DND-41 (cell line): ENCODE measurements at regions not wholly inside any gene's neighbourhood (a gene's known extent, or its start where the extent isn't known, plus 50 kb on each side); places are given as distances from the start of the nearest gene placed in this dataset.

Experiments used
- ATAC-seq: fragments of 200-7000 bp; cut with Tn5 transposase; 3 replicates; pipeline ENCODE4 v1.9.1; 2021; ENCODE audit warnings: low read depth; ENCODE audit not compliant: insufficient read depth
- DNase-seq: peaks from one replicate; pipeline ENCODE4 v3.0.0-alpha.2; 2020
- H2AFZ ChIP-seq: 2 replicates; pipeline ENCODE4 v1.6.0; 2012; ENCODE audit warnings: low read depth, low read length
- H3K27ac ChIP-seq: 2 replicates; pipeline ENCODE4 v1.5.1; 2012; ENCODE audit warnings: low read length, inconsistent platforms
- H3K27me3 ChIP-seq: fragments of 200-600 bp; sonication (generic); 2 replicates; pipeline ENCODE4 v1.6.0; 2012; ENCODE audit warnings: low read length, mild to moderate bottlenecking, inconsistent platforms; ENCODE audit not compliant: insufficient read depth, poor library complexity
- H3K36me3 ChIP-seq: 2 replicates; pipeline ENCODE4 v1.5.1; 2012; ENCODE audit warnings: low read length, inconsistent platforms; ENCODE audit not compliant: insufficient read depth
- H3K4me1 ChIP-seq: 2 replicates; pipeline ENCODE4 v1.5.1; 2012; ENCODE audit warnings: mild to moderate bottlenecking, low read length; ENCODE audit not compliant: insufficient read depth
- H3K4me2 ChIP-seq: 2 replicates; pipeline ENCODE4 v1.6.0; 2012; ENCODE audit warnings: mild to moderate bottlenecking, moderate library complexity, low read length, inconsistent platforms; ENCODE audit not compliant: insufficient read depth
- H3K4me3 ChIP-seq, 2 experiments: fragments of 200-600 bp in 1 of 2; shearing (Covaris generic) in 1 of 2; 2 replicates each; pipeline ENCODE4 v1.5.1; 2012 to 2016; ENCODE audit warnings: inconsistent platforms in 2 of 2, low read length in 2 of 2, mild to moderate bottlenecking in 2 of 2, low read depth in 1 of 2, moderate library complexity in 1 of 2
- H3K79me2 ChIP-seq: 2 replicates; pipeline ENCODE4 v1.6.0; 2012; ENCODE audit warnings: low read length, inconsistent platforms; ENCODE audit not compliant: insufficient read depth
- H3K9ac ChIP-seq: 2 replicates; pipeline ENCODE4 v1.6.0; 2012; ENCODE audit warnings: low read depth, mild to moderate bottlenecking, inconsistent platforms, low read length, moderate library complexity
- H3K9me3 ChIP-seq: 2 replicates; pipeline ENCODE4 v1.5.1; 2012; ENCODE audit warnings: low read length, moderate library complexity, mild to moderate bottlenecking, inconsistent platforms; ENCODE audit not compliant: insufficient read depth, severe bottlenecking
- H4K20me1 ChIP-seq: 2 replicates; pipeline ENCODE4 v1.6.0; 2012; ENCODE audit warnings: low read length; ENCODE audit not compliant: insufficient read depth
- CTCF ChIP-seq: IDR thresholded peaks from 2 replicates; pipeline ENCODE4 v1.5.1; 2012; ENCODE audit warnings: borderline replicate concordance, low read length, moderate library complexity, mild to moderate bottlenecking; ENCODE audit not compliant: poor library complexity, severe bottlenecking; ENCODE audit errors: extremely low read depth
- EZH2 ChIP-seq: IDR thresholded peaks from 3 replicates; pipeline ENCODE4 v1.6.1; 2012; ENCODE audit warnings: borderline replicate concordance, low read depth, mild to moderate bottlenecking, moderate library complexity, low read length, inconsistent platforms; ENCODE audit not compliant: severe bottlenecking

- Histone ChIP-seq H2AFZ (no peak overlapping the region), H3K27ac (no peak overlapping the region), H3K4me1 (no peaks in the 10 kb centered on the region), H3K9ac (no peak overlapping the region), H3K4me3 (no peak overlapping the region), H3K4me2 (no peak overlapping the region), H3K79me2 (no peaks in the 10 kb centered on the region), H3K9me3 (peaks cover 7% of the 10 kb centered on the region), H3K27me3 (no peaks in the 10 kb centered on the region), H3K36me3 (no peaks in the 10 kb centered on the region), H4K20me1 (no peaks in the 10 kb centered on the region)
- DNase-seq (no peak), ATAC-seq (no peak)
- TF ChIP-seq CTCF = no peak
- no peak for TF ChIP-seq EZH2
Observed at GRCh38 chr9:135221576-135221950, 134.1 kb downstream of the OLFM1 start.

DNA sequence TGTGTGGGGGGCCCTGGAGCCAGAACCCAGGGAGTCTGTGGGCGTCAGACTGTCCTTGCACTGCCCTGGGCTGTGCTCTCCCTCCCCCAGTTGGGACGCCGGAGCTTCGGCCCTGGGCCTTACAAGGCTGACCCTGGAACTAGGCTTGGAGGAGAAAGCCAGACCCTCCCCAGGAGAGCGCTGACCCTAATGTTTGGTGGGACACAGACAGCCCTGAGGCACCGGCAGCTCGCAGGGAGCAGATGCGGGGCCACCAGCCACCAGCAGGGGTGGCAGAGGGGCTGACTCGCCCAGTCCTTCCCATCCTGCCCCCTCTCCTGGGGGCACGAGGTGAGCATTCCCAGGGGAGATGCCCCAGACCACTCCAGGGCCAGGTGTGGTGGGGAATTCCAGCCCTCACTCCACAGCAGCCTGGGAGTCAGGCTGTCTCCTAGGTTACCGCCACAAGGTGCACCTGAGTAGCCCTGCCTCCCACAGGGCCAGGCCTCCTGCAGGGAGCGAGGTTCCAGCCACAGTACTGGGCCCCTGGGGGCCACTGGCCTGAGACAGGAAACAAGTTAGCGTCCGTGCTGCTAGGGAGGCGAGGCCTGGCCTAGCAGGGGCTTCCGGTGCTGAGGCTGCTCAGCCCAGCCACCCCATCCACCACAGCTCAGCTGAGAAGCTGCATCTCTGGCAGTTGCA lies 134.6 kb downstream of the OLFM1 start:
- Histone ChIP-seq H3K4me3 (no peak overlapping the region), H3K36me3 (no peaks in the 10 kb centered on the region), H2AFZ (no peak overlapping the region), H3K9me3 (peaks cover 7% of the 10 kb centered on the region), H3K27me3 (no peaks in the 10 kb centered on the region), H3K4me2 (no peak overlapping the region), H3K4me1 (no peaks in the 10 kb centered on the region), H3K9ac (no peak overlapping the region), H4K20me1 (no peaks in the 10 kb centered on the region), H3K27ac (no peak overlapping the region), H3K79me2 (no peaks in the 10 kb centered on the region)
- DNase-seq = no peak
- ATAC-seq = no peak
- TF ChIP-seq EZH2 = no peak
- no peak for TF ChIP-seq CTCF

DNA sequence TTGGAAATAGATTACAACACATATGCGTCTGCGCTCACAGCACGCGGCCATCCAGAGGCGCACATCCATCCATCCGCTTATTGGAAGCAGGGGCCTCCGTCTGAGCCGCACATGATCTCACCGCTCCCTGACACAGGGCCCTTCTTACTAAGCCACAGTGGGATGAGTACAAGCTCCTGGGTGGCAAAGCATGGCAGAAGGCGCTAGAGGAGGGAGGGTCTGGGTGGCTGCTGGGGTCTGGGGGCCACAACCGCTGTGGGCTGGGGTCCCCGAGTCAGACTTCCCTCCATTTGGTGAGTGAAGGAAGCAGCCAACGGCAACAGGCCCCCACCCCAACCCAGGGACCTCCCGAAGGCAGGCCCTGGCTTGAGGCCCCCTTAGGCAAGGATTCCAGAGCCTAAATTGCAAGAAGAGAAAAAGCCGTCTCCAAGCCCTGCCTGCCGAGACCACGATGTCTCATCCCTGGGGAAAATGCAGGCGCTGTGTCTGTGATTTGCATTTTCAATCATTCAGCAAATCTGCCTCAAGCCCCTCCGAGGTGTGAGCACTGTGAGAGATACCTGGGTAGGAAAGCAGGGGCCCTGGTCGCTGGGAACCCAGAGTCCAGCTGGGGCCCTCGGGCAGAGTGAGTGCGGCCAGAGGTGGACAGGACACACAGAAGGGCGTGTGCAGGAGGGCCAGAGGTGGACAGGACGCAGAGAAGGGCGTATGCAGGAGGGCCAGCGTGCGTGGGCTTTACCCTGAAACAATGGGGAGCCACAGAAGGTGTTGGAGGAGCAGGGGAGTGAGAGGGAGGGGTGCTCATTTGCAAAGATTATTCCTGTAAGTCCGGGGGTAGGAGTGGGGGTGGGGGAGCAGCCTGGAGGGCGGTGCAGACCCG lies 135.7 kb downstream of the OLFM1 start:
- no peak overlapping the region for H3K4me2 ChIP-seq
- H4K20me1 ChIP-seq = no peaks in the 10 kb centered on the region
- no peaks in the 10 kb centered on the region for H3K36me3 ChIP-seq
- ATAC-seq (no peak), DNase-seq (no peak)
- H3K79me2 ChIP-seq = no peaks in the 10 kb centered on the region
- H3K9me3 ChIP-seq = peaks cover 7% of the 10 kb centered on the region
- no peaks in the 10 kb centered on the region for H3K4me1 ChIP-seq
- no peak overlapping the region for H3K9ac ChIP-seq
- no peak overlapping the region for H3K4me3 ChIP-seq
- H3K27me3 ChIP-seq = no peaks in the 10 kb centered on the region
- H3K27ac ChIP-seq = no peak overlapping the region
- H2AFZ ChIP-seq = no peak overlapping the region
- TF ChIP-seq CTCF (no peak), EZH2 (no peak)
